CD4-positive, alpha-beta T cell treated with Interleukin-4 for 1 hour (primary cell): ENCODE measurements at regions not wholly inside any gene's neighbourhood (a gene's known extent, or its start where the extent isn't known, plus 50 kb on each side); places are given as distances from the start of the nearest gene placed in this dataset.
"Not testable (repeated sequence)": the region's sequence is repeated elsewhere in the genome, so short reads cannot be mapped to it uniquely, and the experiment has no call there.

ENCODE experiments used
- DNase-seq, 2 donors: peaks; one replicate each; pipeline ENCODE4 v3.0.0-alpha.2; 2020 to 2022

GRCh38 chrX:122091571-122091970 is 1044.2 kb downstream of the GLUD2 start:
- DNase-seq: no peak

GRCh38 chrX:122092360-122092759 is 1045.0 kb downstream of the GLUD2 start:
- no peak for DNase-seq

- no peak for DNase-seq
Measured at GRCh38 chrX:122092978-122093377, 1045.6 kb downstream of the GLUD2 start.

GRCh38 chrX:122094611-122095010 is 1047.2 kb downstream of the GLUD2 start:
- DNase-seq: no peak

GRCh38 chrX:122113376-122113775 is 1066.0 kb downstream of the GLUD2 start:
- no peak for DNase-seq

GRCh38 chrX:122113896-122114295 is 1066.5 kb downstream of the GLUD2 start:
- no peak for DNase-seq

GRCh38 chrX:122115604-122116003 is 1068.2 kb downstream of the GLUD2 start:
- no peak for DNase-seq

GRCh38 chrX:122119361-122119760 is 1064.7 kb upstream of the GRIA3 start:
- DNase-seq: no peak

- DNase-seq: no peak
Measured at GRCh38 chrX:122122274-122122673, 1061.8 kb upstream of the GRIA3 start.

- DNase-seq: no peak
Measured at GRCh38 chrX:122133478-122133877, 1050.6 kb upstream of the GRIA3 start.

- no peak for DNase-seq
Measured at GRCh38 chrX:122134291-122134690, 1049.8 kb upstream of the GRIA3 start.

GRCh38 chrX:122135070-122135469 is 1049.0 kb upstream of the GRIA3 start:
- DNase-seq: no peak

- not testable (repeated sequence) for DNase-seq
Measured at GRCh38 chrX:122140219-122140618, 1043.9 kb upstream of the GRIA3 start.

- no peak for DNase-seq
Measured at GRCh38 chrX:122154019-122154418, 1030.1 kb upstream of the GRIA3 start.

GRCh38 chrX:122168241-122168640 is 1015.8 kb upstream of the GRIA3 start:
- DNase-seq: no peak

- DNase-seq: no peak
Measured at GRCh38 chrX:122184791-122185190, 999.3 kb upstream of the GRIA3 start.

GRCh38 chrX:122187069-122187713 is 996.9 kb upstream of the GRIA3 start:
- no peak for DNase-seq

- DNase-seq: no peak
Measured at GRCh38 chrX:122188751-122189150, 995.3 kb upstream of the GRIA3 start.

- no peak for DNase-seq
Measured at GRCh38 chrX:122196343-122196742, 987.7 kb upstream of the GRIA3 start.

GRCh38 chrX:122203399-122203798 is 980.7 kb upstream of the GRIA3 start:
- no peak for DNase-seq

- DNase-seq: no peak
Measured at GRCh38 chrX:122218666-122219065, 965.4 kb upstream of the GRIA3 start.

GRCh38 chrX:122219226-122219625 is 964.9 kb upstream of the GRIA3 start:
- DNase-seq: no peak

GRCh38 chrX:122219735-122220134 is 964.3 kb upstream of the GRIA3 start:
- DNase-seq: no peak

- no peak for DNase-seq
Measured at GRCh38 chrX:122220644-122221373, 963.3 kb upstream of the GRIA3 start.

GRCh38 chrX:122221810-122222209 is 962.3 kb upstream of the GRIA3 start:
- DNase-seq: not testable (repeated sequence)
